Caco-2 (cell line): ENCODE measurements at regions not wholly inside any gene's neighbourhood (a gene's known extent, or its start where the extent isn't known, plus 50 kb on each side); places are given as distances from the start of the nearest gene placed in this dataset.

ENCODE experiments used
- BruUV-seq: library from RNA; stranded (reverse); fragments of 400-500 nt; replicated peaks from 2 replicates; lab custom pipeline; 2021; lab: Mats Ljungman, UMichigan
- CTCF ChIA-PET: fragments of 300-600 bp; sonication (Branson Sonifier 250); formaldehyde crosslinking; loops from one replicate; lab custom pipeline; 2022; ENCODE audit warnings: antibody characterized with exemption; lab: Charles Lee
- POLR2A ChIA-PET: fragments of 300-600 bp; sonication (Branson Sonifier 250); formaldehyde crosslinking; loops from one replicate; lab custom pipeline; 2022; ENCODE audit warnings: antibody characterized with exemption; lab: Charles Lee
- DNase-seq, 2 experiments: peaks; one replicate each; pipeline versions ENCODE4 v3.0.0 to v3.0.0-alpha.2; 2020 to 2022
- H3K27me3 ChIP-seq: replicated peaks from 2 replicates; pipeline ENCODE4 v1.6.0; 2011; ENCODE audit warnings: low read length; ENCODE audit not compliant: control insufficient read depth, insufficient read depth
- H3K36me3 ChIP-seq: 2 replicates; pipeline ENCODE4 v1.5.1; 2011; ENCODE audit warnings: low read length; ENCODE audit not compliant: control insufficient read depth, insufficient read depth
- H3K4me1 ChIP-seq: fragments of 250-450 bp; sonication (Bioruptor Pico); 2 replicates; pipeline ENCODE4 v1.5.1; 2020; ENCODE audit warnings: mild to moderate bottlenecking
- H3K4me3 ChIP-seq: 2 replicates; pipeline ENCODE4 v1.5.1; 2011; ENCODE audit warnings: low read depth, mild to moderate bottlenecking, control low read depth, low read length
- H3K9me3 ChIP-seq: fragments of 250-450 bp; sonication (Bioruptor Pico); 2 replicates; pipeline ENCODE4 v1.5.1; 2020; ENCODE audit warnings: mild to moderate bottlenecking, moderate library complexity
- H3K27ac Mint-ChIP-seq: one replicate; pipeline ENCODE4 v1.8.0; 2022; ENCODE audit warnings: mixed read lengths; ENCODE audit not compliant: unreplicated experiment
- H3K27me3 Mint-ChIP-seq: one replicate; pipeline ENCODE4 v1.8.0; 2022; ENCODE audit warnings: mixed read lengths; ENCODE audit not compliant: insufficient read depth, unreplicated experiment
- H3K36me3 Mint-ChIP-seq: one replicate; pipeline ENCODE4 v1.8.0; 2022; ENCODE audit warnings: mild to moderate bottlenecking, mixed read lengths; ENCODE audit not compliant: insufficient read depth, unreplicated experiment
- H3K4me1 Mint-ChIP-seq: one replicate; pipeline ENCODE4 v1.8.0; 2022; ENCODE audit warnings: low read depth, mixed read lengths; ENCODE audit not compliant: unreplicated experiment
- H3K4me3 Mint-ChIP-seq: one replicate; pipeline ENCODE4 v1.8.0; 2022; ENCODE audit warnings: mild to moderate bottlenecking, moderate library complexity, mixed read lengths; ENCODE audit not compliant: unreplicated experiment
- H3K9me3 Mint-ChIP-seq: one replicate; pipeline ENCODE4 v1.8.0; 2022; ENCODE audit warnings: mixed read lengths; ENCODE audit not compliant: unreplicated experiment
- CTCF ChIP-seq, 2 experiments: fragments of 200-600 bp in 1 of 2; IDR thresholded peaks; 1 replicate in 1 of 2; 2 replicates in 1 of 2; pipeline versions ENCODE4 v1.5.1 to v1.8.0; 2011 to 2022; ENCODE audit warnings: antibody characterized with exemption in 1 of 2, control low read depth in 1 of 2, inconsistent platforms in 1 of 2, low read depth in 1 of 2, low read length in 1 of 2, mild to moderate bottlenecking in 1 of 2, moderate library complexity in 1 of 2; ENCODE audit not compliant: insufficient read depth in 1 of 2, severe bottlenecking in 1 of 2, unreplicated experiment in 1 of 2
- intact Hi-C: fragments of 100-400 bp; cut with micrococcal nuclease; formaldehyde crosslinking; loops from one replicate; pipeline ENCODE4 v1.10.0; 2022; ENCODE audit not compliant: unreplicated experiment

- no TSS peak for BruUV-seq
- peaks cover 14% of the 10 kb centered on the region for H3K4me1 Mint-ChIP-seq
Observed at GRCh38 chr12:13386323-13387039, 190.0 kb downstream of the EMP1 start.

GRCh38 chr12:13383379-13383778 is 186.9 kb downstream of the EMP1 start:
- Mint-ChIP-seq H3K27me3 (no peaks in the 10 kb centered on the region), H3K27ac (peak overlapping the region; percentile 52), H3K4me1 (peaks cover 14% of the 10 kb centered on the region), H3K9me3 (peaks cover 19% of the 10 kb centered on the region), H3K36me3 (no peaks in the 10 kb centered on the region), H3K4me3 (no peak overlapping the region)
- peaks cover 22% of the 10 kb centered on the region for H3K4me1 ChIP-seq
- ChIA-PET CTCF (interaction anchor here (1.0 kb wide), 1 partner anchor 54 kb away, joined by 5 read pairs; no protein-coding TSS in a partner anchor), POLR2A (no interaction called here)
- no peak for TF ChIP-seq CTCF (IDR thresholded peaks at IDR 0.05; ENCODE audit: insufficient read depth in 1 of 2, low read depth in 1 of 2, low read length in 1 of 2, severe bottlenecking in 1 of 2, unreplicated experiment in 1 of 2)
- H3K4me3 ChIP-seq, result no peak overlapping the region
- BruUV-seq, result no TSS peak
- peak; percentile 69 to 81 for DNase-seq
- H3K9me3 ChIP-seq, result peaks cover 22% of the 10 kb centered on the region
- H3K27me3 ChIP-seq, result no peaks in the 10 kb centered on the region
- H3K36me3 ChIP-seq, result no peaks in the 10 kb centered on the region
- intact Hi-C loops, result no loop called here

More at GRCh38 chr12:13386323-13387039, 190.0 kb downstream of the EMP1 start:
- Mint-ChIP-seq H3K4me3 (no peak overlapping the region), H3K9me3 (peaks cover 18% of the 10 kb centered on the region), H3K27me3 (no peaks in the 10 kb centered on the region), H3K36me3 (no peaks in the 10 kb centered on the region), H3K27ac (no peak overlapping the region)
- Histone ChIP-seq H3K27me3 (no peaks in the 10 kb centered on the region), H3K36me3 (no peaks in the 10 kb centered on the region), H3K9me3 (peaks cover 19% of the 10 kb centered on the region), H3K4me1 (peaks cover 22% of the 10 kb centered on the region), H3K4me3 (no peak overlapping the region)
- DNase-seq, result no peak
- no peak for TF ChIP-seq CTCF (IDR thresholded peaks at IDR 0.05; ENCODE audit: insufficient read depth in 1 of 2, low read depth in 1 of 2, low read length in 1 of 2, severe bottlenecking in 1 of 2, unreplicated experiment in 1 of 2)
- POLR2A ChIA-PET, result no interaction called here
- intact Hi-C loops, result no loop called here
- CTCF ChIA-PET, result no interaction called here

GRCh38 chr12:13380297-13380696 is 183.8 kb downstream of the EMP1 start:
- no peak overlapping the region for H3K4me3 Mint-ChIP-seq
- H3K27ac Mint-ChIP-seq, result no peak overlapping the region
- no peaks in the 10 kb centered on the region for H3K27me3 Mint-ChIP-seq
- Histone ChIP-seq H3K36me3 (no peaks in the 10 kb centered on the region), H3K4me1 (peaks cover 49% of the 10 kb centered on the region), H3K9me3 (peaks cover 22% of the 10 kb centered on the region), H3K27me3 (no peaks in the 10 kb centered on the region), H3K4me3 (no peak overlapping the region)
- ChIA-PET POLR2A (no interaction called here), CTCF (interaction anchor here (1.4 kb wide), 1 partner anchor 125 kb away, joined by 4 read pairs; no protein-coding TSS in a partner anchor)
- TF ChIP-seq CTCF (IDR thresholded peaks at IDR 0.05; ENCODE audit: insufficient read depth in 1 of 2, low read depth in 1 of 2, low read length in 1 of 2, severe bottlenecking in 1 of 2, unreplicated experiment in 1 of 2), result no peak
- no peak for DNase-seq
- BruUV-seq, result no TSS peak
- intact Hi-C loops, result no loop called here
- H3K9me3 Mint-ChIP-seq, result peaks cover 33% of the 10 kb centered on the region
- no peaks in the 10 kb centered on the region for H3K36me3 Mint-ChIP-seq
- H3K4me1 Mint-ChIP-seq, result peaks cover 28% of the 10 kb centered on the region
